ENCODE measurements at regions not wholly inside any gene's neighbourhood (a gene's known extent, or its start where the extent isn't known, plus 50 kb on each side); places are given as distances from the start of the nearest gene placed in this dataset.

DNA sequence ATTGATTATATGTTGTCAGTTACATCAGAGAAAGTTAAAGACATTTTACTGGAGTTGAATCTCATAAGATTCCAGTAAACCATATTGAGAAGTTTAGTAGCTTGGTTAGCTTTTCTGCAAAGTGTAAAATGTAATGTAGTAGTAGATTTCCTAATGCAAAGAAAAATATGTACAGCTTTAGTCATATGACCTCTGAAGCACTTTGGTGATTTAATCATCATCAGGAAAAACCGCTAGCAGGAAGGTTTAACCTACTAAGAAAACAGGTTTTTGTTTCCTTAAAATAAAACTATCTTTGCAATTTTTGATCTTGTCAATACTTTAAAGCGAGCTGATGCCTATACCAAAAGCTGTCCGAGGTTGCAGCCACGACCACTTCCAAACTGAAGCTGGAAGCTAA lies 364.6 kb upstream of the ZNF385D start:
- H3K4me3 ChIP-seq (ENCODE audit: extremely low read depth in 1 of 4, insufficient read depth in 2 of 4, low read depth in 3 of 4, low read length in 4 of 4): no peak overlapping the region
- H2BK20ac ChIP-seq (ENCODE audit: low read length): no peak overlapping the region
- no peak overlapping the region for H2BK5ac ChIP-seq (ENCODE audit: low read depth, low read length)
- no peak overlapping the region for H2BK120ac ChIP-seq (replicated peaks; ENCODE audit: low read depth, low read length)
- no peaks in the 10 kb centered on the region for H3K79me1 ChIP-seq (ENCODE audit: low read depth, low read length)
- H3K27ac ChIP-seq (ENCODE audit: low read depth, low read length): no peak overlapping the region
- no peak overlapping the region for H3K56ac ChIP-seq (replicated peaks; ENCODE audit: insufficient read length, low read depth, low read length)
- H3K9me3 ChIP-seq (ENCODE audit: insufficient read depth in 2 of 2, low read depth in 1 of 2, low read length in 1 of 2): no peaks in the 10 kb centered on the region
- H2AFZ ChIP-seq (ENCODE audit: low read length): no peak overlapping the region
- H2BK15ac ChIP-seq (ENCODE audit: low read length): no peak overlapping the region
- no peak overlapping the region for H3K9ac ChIP-seq (replicated peaks in 1 of 4; ENCODE audit: extremely low read depth in 1 of 4, low read depth in 3 of 4, low read length in 3 of 4)
- no peak overlapping the region for H4K91ac ChIP-seq (replicated peaks; ENCODE audit: insufficient read length, low read length)
- H3K79me2 ChIP-seq (ENCODE audit: control insufficient read depth in 1 of 2, insufficient read depth in 2 of 2, low read length in 2 of 2): no peaks in the 10 kb centered on the region
- FAIRE-seq (no peak), DNase-seq (ENCODE audit: low read depth in 1 of 2, low spot score in 2 of 2) (no peak)
- ChIA-PET CTCF (ENCODE audit: partially characterized antibody) (interaction anchor here (0.6 to 3.0 kb wide), 5 partner anchors 23 to 614 kb away, joined by 3 to 14 read pairs (median 3); no protein-coding TSS in a partner anchor), POLR2A (ENCODE audit: partially characterized antibody) (no interaction called here)
- no peak overlapping the region for H3K18ac ChIP-seq (ENCODE audit: extremely low read depth, low read length)
- no peak overlapping the region for H3K14ac ChIP-seq (ENCODE audit: insufficient read length)
- no peak overlapping the region for H3K4me2 ChIP-seq (ENCODE audit: insufficient read depth in 1 of 2, low read depth in 2 of 2, low read length in 2 of 2)
- H3K27me3 ChIP-seq (replicated peaks in 1 of 4; ENCODE audit: control insufficient read depth in 3 of 4, extremely low read depth in 1 of 4, insufficient read depth in 3 of 4, low read length in 3 of 4): no peaks in the 10 kb centered on the region
- H4K8ac ChIP-seq (ENCODE audit: extremely low read depth, insufficient read depth, low read length): no peak overlapping the region
- H4K5ac ChIP-seq (ENCODE audit: insufficient read length, low read depth, low read length): no peak overlapping the region
- H3K4me1 ChIP-seq (replicated peaks in 1 of 4; ENCODE audit: control insufficient read depth in 3 of 4, insufficient read depth in 4 of 4, low read length in 3 of 4): no peaks in the 10 kb centered on the region
- no peak overlapping the region for H3K4ac ChIP-seq (replicated peaks; ENCODE audit: insufficient read length, low read depth, low read length)
- H4K20me1 ChIP-seq (replicated peaks in 1 of 2; ENCODE audit: control insufficient read depth in 1 of 2, insufficient read depth in 2 of 2, low read length in 2 of 2): no peaks in the 10 kb centered on the region
- no peak overlapping the region for H2BK12ac ChIP-seq (ENCODE audit: low read depth, low read length)
- no peak overlapping the region for H2AK5ac ChIP-seq (ENCODE audit: low read depth, low read length)
- H3K23ac ChIP-seq (ENCODE audit: insufficient read length): no peak overlapping the region
- 83% methylated on average over 4 of the region's 4 CpGs; no CpG with 5 or more reads in 1 of the 2 experiments for WGBS, 2 experiments (ENCODE audit: extremely low coverage in 1 of 2, insufficient coverage in 1 of 2, insufficient read length in 1 of 2, insufficient replicate concordance in 2 of 2, low coverage in 1 of 2, low lambda C conversion rate in 2 of 2, missing lambda C conversion rate in 1 of 2)
- no peaks in the 10 kb centered on the region for H3K23me2 ChIP-seq (ENCODE audit: low read depth, low read length)
- H3K36me3 ChIP-seq (ENCODE audit: control insufficient read depth in 2 of 4, insufficient read depth in 4 of 4, low read length in 3 of 4): no peaks in the 10 kb centered on the region
- no peak for TF ChIP-seq RFX5 (IDR thresholded peaks at IDR 0.05; ENCODE audit: borderline replicate concordance, low read depth, low read length)
- TF ChIP-seq RXRA (IDR thresholded peaks at IDR 0.05; ENCODE audit: insufficient read depth, low read depth, low read length): no peak
- no peak for TF ChIP-seq CBX8 (IDR thresholded peaks at IDR 0.05; ENCODE audit: borderline replicate concordance, low read depth, low read length)
- no peak for TF ChIP-seq NANOG (IDR thresholded peaks at IDR 0.05; ENCODE audit: insufficient read depth, low read depth, low read length, poor library complexity, severe bottlenecking)
- TF ChIP-seq JUND (IDR thresholded peaks at IDR 0.05; ENCODE audit: low read length): no peak
- no peak for TF ChIP-seq TAF1 (IDR thresholded peaks at IDR 0.05; ENCODE audit: low read depth, low read length)
- TF ChIP-seq CHD2 (IDR thresholded peaks at IDR 0.05; ENCODE audit: low read length): no peak
- TF ChIP-seq, protein P1, sequence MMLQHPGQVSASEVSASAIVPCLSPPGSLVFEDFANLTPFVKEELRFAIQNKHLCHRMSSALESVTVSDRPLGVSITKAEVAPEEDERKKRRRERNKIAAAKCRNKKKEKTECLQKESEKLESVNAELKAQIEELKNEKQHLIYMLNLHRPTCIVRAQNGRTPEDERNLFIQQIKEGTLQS (IDR thresholded peaks at IDR 0.05; ENCODE audit: insufficient read depth, low read depth, low read length): no peak
- TF ChIP-seq TCF12 (IDR thresholded peaks at IDR 0.05; ENCODE audit: low read depth, low read length): no peak
- no peak for TF ChIP-seq CTBP2 (IDR thresholded peaks at IDR 0.05; ENCODE audit: borderline replicate concordance, insufficient read depth, insufficient read length, low read length)

All from H1 (cell line).